UCSD-AML1 (cell line): ENCODE measurements at regions not wholly inside any gene's neighbourhood (a gene's known extent, or its start where the extent isn't known, plus 50 kb on each side); places are given as distances from the start of the nearest gene placed in this dataset.

Source experiments
- DNase-seq: peaks from one replicate; lab custom pipeline; 2025; ENCODE audit not compliant: unreplicated experiment; lab: John Stamatoyannopoulos, UW

DNA sequence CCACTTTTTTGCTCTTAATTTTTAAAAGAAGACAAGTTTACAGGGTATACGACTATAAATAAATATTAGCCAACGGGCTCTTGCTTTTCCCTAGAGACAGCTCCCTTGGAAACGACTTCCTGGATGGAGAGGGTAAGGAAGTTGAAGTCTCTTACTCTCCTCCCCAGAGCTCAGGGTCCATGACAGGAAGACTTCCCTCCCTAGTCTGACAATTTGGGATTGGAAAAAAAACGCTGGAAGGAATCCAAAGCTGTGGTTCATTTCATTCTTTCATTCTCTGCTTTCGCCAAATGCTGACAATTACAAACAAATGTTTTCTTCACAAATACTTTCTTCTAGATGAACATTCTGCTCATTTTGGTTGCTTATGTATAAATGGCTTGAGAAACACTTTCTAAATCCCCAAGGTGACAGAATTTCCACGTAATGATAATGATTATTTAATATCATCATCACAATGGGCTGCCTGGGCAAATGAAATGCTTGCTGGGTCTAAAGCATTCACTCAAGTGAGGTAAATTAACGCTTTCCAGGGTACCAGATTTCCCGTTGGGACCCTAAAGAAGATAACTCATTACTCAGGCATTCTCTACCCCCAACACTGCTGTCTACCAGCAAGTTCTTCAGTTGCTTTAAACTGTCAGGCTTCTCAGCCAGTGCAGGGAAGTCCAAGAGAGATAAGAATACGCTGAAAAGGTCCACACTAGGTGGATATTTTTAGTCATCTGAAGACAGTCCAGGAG is 139.8 kb upstream of the SLC30A5 start:
- no peak for DNase-seq

DNA sequence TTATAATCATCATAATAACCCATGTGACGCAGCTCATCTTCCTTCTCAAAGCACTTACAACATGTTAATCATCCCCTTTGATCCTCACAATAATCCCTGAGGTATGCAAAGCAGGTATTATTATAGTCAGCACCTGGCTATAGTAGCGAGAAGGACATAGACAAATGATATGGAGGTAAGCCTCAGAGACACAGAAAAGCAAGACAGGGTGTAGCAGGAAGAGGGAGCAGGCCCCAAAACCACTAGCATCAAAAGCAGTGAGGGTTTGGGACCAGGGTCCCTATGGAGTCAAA is 139.2 kb upstream of the SLC30A5 start:
- DNase-seq: no peak

DNA sequence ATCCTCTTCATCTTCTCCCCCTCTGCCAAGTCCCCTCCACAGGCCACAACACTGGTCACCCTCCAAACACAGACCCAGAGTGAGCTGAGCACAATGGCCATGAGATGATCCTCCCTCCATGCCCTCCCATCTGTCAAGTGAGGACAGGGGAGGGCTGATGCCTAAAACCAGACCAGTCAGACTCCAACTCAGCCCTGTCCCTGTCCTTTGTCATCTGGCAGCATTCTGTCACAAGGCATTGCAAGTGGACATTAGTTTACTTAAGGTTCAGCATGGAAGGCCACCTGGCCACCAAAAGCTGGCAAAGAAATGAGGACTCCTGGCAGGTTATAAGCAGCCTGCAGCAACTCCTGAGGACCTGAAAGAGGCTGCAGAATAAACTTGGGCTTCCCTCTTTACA is 136.2 kb upstream of the SLC30A5 start:
- DNase-seq: no peak

DNA sequence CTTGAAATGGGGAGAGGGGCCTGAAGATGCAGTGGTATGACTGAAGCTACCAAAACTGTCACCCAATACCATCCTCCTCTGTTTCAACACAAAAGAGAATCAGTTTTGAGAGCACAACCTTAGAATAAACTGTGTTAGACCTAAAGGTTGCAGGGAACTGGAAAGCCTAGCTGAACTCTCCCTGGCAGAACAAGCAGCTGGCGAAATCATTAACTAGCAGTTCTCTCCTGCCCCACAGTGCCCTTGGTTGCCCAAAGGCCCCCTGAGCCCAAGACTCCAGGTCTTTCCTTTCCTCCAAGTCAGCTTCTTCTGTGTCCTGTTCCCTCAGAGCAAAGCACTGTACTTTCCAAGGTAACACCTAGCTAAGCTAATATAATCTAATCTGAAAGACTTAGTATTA is 135.4 kb upstream of the SLC30A5 start:
- no peak for DNase-seq

DNA sequence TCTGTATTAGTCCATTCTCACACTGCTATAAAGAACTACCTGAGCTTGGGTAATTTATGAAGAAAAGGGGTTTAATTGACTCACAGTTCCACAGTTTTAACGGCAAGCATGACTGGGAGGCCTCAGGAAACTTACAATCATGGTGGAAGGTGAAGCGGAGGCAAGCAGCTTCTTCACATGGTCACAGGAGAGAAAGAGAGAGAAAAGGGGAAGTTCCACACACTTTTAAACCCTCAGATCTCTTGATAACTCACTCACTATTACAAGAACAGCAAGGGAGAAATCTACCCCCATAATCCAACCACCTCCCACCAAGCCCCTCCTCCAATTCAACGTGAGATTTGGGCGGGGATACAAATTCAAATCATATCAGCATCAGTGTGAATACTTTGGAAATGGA is 133.4 kb upstream of the SLC30A5 start:
- no peak for DNase-seq

DNA sequence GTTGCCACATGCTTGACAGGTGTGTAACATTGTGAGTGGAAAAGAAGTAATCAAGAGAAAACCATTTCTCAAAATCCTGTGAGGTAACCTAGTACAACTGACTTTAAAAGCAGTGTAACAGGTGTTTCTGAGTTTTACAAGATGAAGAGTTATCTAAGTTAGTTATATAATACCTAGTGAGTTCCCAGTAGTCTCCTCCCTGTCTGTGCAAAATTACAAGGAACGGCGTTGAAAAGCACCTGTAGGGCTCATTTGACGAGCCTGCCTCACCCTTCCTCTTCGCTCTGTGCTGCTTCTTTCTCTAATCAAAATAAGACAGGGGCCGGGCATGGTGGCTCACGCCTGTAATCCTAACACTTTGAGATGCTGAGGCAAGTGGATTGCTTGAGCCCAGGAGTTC is 132.9 kb upstream of the SLC30A5 start:
- DNase-seq: no peak

DNA sequence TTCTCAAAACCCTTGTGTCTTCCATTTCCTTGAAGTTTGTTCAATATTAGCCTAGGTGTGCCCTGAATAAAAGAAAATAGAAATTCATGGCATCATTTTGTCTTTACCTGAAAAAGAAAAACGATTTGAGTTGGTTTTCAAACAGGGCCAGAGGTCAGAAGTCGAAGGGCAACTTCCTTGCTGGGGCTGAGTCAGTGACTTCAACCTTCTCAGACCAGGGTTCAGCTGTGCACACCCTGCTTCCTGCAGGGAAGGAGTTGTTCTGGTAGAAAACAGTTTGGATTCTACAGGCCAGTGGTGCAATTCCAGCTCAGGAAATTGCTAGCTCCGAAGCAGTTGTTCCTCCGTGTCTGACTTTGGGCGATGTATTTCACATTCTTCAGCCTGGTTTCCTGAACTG is 132.1 kb upstream of the SLC30A5 start:
- no peak for DNase-seq

DNA sequence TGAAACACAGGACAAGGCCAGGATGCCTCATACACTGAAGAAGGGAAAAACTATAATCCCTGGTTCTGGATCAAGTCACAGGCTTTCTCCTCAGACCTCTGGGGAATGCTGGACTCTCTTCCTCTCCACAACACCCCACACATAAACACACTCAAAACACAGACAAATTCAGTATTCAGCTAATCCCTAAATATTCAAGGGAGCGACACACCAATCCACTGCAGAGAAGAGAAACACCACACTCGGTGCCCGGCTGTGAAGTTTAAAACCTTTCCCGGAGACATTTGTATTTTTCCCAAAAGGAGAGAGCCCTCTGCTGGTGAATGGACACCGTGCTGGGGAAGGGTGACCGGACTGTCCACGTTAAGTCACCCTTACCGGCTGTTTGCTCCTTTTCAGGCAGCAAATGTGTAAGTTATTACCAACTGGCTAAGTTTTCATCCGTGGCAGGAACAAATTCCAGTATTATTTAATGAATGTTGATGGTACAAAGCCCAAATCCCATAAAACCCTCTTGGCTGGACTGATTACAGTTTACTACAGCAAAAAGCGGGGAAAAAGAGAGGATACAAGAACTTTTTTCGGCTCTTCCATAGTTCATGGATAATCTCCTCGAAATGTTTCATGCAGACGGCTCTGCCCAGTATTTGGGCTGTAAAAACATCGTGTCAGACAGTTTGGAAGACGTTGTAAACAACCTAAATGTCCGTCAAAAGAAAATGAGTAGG is 130.9 kb upstream of the SLC30A5 start:
- peak; percentile 23 for DNase-seq

DNA sequence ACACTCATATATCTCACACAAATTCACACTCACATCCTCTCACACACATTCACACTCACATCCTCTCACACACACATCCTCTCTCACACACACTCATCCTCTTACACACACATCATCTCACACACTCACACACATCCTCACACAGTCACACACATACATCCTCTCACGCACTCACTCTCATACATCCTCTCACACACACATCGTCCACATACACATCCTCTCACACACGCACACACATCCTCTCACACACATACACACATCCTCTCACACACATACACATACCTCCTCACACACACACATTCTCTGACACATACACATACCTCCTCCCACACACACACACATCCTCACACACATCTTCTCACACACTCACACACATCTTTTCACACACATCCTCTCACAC is 129.1 kb upstream of the SLC30A5 start:
- DNase-seq: no peak

DNA sequence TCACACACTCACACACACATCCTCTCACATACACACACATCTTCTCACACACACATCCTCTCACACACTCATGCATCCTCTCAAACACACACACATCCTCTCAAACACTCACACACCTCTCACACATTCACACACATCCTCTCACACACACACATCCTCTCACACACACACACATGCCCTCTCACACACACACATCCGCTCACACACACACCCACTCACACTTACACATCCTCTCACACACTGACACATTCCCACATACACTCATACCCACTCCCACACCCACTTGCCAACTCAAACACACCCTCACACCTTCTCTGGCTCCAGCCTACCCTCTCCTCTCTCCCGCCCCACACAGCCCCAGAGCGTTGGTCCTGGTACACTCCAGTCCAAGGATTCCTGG is 127.9 kb upstream of the SLC30A5 start:
- DNase-seq: no peak

DNA sequence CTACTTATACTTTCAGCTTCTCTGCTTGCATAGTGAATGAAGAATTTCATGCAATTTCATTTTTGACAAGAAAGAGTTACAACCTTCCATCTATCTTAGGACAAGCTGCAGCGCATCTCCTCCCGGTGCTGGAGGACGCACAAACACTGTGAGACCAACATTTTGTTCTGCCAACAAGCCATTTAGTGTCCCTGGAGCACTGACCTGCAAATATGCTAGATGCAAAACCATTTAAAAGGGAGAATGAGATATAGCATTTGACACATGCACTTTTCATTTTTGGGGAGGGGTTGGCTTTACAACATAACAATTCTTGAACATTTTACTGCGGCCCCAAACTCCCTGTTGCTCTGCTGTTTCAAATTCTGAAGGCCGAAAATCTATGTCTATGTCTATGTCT is 127.2 kb upstream of the SLC30A5 start:
- DNase-seq: no peak

DNA sequence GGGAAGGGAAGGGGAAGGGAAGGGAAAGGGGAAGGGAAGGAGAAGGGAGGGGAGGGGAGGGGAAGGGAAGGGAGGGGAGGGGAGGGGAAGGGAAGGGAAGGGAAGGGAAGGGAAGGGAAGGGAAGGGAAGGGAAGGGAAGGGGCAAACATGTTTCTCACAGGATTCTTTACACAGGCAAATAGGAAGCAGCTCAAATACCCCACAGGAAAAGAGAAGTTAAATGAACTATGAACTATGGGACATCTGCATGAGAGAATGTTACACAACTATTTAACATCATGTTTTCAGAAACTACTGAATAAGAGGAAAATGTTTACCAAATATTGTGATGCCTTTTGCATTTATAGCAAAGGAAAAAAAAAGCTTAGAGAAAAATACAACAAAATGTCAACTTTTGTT is 125.4 kb upstream of the SLC30A5 start:
- no peak for DNase-seq

DNA sequence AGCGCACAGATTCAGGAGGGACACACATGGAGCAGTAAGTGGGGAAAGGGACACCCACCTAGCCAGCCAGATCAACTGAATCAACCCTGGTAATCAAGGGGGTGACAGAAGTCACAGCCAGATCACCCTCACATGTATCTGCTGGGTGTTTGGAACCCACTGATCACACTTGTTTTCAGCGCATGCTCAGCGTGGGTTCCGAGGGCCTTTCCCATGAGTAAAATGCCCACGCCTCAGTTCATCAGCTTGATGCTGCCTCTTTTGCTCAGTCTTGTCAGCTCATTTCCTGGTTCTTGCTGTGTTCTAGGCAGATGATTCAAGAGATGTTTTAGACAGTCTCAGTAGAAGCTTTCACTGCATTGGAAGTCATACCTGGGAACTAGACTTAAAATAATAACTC is 123.2 kb upstream of the SLC30A5 start:
- DNase-seq: no peak

DNA sequence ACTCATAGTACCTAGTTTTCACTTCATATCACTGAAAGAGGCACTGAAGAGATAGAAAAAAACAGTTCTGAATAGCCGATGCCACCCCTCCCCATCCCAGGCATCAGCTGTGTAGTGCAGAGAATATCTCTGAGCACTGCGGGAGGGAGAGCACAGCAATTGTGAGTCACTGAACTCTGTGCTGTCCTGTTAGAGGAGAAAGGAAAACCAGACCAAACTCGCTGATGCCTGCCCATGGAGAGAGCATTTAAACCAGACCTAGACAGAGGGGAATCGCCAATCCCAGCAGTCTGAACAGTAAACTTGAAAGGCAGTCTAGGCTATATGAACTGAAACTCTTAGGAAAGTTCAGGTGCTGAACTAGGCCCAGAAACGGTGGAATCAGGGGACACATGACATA is 120.1 kb upstream of the SLC30A5 start:
- DNase-seq: no peak

DNA sequence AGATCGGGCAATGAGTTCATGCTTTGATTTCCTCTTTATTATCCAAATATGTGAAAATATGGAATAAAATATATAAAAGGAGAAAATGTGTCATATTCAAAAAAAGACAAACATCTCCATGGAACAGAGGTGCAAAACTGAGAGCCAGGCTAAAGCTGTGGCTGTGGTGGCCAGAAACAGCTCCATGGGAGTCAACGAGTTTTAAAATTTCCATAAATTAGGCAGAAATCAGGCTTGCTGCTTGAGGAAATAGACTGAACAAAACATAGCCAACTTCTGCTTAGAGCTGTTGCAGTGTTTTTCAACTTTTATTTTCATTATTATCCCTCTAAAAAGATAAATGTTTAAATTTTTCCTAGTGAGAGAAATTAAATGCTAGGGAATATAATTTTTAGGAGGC is 110.8 kb upstream of the SLC30A5 start:
- DNase-seq: no peak

DNA sequence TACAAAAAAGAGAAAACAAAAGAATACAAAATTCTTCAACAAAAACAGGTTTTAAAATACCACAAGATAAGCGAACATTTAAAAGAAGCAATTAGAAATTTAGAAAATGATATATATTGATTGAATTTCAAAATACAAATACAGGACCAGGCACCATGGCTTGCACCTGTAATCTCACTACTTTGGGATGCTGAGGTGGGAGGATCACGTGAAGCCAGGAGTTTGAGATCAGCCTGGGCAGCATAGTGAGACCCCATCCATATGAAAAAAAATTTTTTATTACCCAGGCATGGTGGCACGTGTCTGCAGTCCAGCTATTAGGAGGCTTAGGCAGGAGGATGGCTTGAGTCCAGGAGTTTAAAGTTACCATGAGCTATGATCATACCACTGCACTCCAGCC is 109.9 kb upstream of the SLC30A5 start:
- DNase-seq: no peak

DNA sequence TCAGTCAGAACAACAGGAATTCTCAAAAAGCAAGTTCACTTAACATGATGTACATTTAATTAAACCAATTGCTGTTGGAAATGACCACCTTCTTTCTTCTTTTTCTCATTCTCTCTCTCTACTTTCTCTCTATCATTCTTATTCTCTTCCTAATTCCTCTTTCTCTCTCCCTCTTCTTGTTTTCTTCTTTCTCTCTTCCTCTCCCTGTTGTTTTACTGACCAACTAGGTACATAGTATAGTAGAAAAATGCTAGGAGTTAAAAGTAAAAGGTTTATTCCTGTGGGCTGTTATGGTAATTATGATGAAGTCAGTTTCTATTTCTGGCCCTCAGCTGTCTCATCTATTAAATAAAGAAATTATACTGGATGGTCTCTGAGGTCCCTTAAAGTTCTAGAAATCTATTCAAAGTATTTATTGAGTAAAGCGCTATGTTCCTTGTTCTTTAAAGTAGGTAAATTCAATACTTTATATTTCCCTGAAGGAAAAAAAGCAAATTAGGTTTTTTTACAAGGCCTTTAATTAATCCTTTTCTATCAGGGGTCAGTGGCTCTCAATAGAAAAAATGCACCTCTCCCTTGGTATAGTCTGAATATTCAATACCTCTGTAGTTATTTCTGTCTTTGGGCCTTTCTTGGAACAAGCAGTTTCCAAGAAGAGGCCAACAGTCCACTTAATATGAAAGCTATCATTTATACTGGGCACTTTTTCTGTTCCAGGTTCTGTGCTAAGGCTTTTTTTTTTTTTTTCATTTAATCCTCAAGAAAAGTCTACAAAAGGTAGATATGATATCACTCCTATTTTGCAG is 102.3 kb upstream of the SLC30A5 start:
- no peak for DNase-seq

DNA sequence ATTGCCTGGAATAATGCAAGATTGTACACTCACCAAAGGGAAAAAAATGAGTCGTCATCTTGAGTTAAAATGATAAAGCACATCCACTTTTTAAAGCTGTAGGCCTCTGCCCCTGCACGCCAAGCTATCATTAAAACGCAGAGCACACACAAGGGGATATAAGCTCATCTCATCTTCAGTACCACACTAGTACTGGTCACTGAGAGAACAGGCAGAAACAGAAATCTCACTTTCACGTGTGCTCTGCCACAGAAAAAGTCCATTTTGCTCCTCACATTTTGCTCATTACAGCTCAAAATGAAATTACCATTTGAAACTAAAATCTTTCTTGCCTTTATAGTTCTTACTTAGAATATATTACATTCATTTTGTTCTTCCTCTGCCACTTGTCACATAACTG is 99.2 kb upstream of the SLC30A5 start:
- no peak for DNase-seq

DNA sequence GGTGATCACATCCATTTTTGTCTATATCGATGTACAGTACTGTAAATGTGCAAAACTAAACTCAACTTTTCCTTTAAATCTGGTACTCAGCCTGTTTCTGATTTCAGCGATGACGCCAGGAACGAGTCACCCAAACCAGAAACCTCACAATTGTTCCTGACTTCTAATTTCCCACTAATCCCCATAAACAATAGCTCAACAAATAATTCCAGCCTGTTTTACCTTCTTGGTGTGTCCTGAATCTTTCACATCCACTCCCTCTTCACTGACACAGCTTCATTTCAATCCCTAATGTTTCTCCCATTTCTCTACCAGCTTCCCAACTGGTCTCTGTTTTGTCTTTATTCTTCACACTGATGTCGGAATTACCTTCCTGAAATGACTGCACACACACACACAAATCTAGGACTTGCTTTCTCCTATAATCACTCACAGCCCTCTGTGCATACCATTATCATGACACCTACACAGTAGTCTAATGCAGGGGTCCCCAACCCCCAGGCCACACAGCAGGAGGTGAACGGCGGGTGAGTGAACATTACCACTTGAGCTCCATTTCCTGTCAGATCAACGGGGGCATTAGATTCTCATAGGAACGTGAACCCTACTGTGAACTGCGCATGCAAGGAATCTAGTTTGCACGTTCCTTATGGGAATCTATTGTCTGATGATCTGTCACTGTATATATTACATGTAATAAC is 97.8 kb upstream of the SLC30A5 start:
- DNase-seq: no peak

DNA sequence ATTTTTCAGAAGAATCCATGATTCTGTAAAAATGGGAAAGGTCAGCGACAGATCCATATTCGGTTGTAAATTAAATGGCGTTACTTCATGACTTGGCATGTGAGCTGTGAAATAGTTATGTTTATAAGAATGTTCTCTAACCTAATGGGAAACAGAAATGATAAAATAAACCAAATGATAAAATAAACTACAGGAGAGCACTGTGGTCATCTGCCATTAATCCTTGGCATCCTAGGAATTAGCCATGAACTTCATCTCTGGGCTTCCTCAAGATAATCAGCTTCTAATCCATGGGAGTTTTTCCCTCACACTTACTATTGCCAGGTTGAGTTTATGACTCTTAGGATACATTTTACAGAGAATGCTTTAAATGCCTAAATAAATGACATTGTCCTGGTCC is 94.6 kb upstream of the SLC30A5 start:
- no peak for DNase-seq

DNA sequence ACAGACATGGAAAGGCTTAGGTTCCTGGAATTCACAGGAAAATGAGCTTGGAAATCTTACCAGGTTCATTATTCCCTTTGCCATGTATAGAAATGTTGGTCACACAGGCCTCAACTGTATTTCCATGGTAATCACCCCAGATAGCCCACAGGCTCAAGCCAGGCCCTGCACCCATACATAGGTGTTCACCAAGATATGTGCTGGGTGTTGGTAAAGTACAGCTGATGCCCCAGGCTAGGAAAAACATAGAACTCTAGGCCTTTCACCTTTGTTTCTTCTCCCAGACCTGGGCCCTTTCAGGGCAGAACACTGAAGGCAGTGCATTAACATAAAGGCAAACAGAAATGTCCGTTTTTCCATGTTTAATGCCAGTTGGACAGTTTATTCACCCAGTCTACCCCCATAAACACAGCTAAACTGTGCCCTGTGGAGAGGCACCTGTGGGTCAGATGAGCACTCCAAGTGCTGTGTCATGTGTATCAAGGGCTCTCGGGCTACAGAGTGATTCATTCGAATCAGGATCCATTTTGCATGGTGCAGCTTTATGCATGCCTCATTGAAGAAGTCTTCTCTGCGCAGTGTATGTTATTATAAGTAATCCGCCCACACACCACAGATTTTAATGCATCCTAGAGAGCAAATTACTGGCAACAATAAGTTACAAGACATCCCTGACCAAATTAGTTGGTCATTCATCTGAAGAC is 93.4 kb upstream of the SLC30A5 start:
- DNase-seq: no peak
